Neural cell (in vitro differentiated cells): ENCODE measurements at regions not wholly inside any gene's neighbourhood (a gene's known extent, or its start where the extent isn't known, plus 50 kb on each side); places are given as distances from the start of the nearest gene placed in this dataset.

ENCODE experiments used
- H2AFZ ChIP-seq: fragments of 200-600, 300-800 bp; sonication (generic), shearing (Covaris generic); 2 replicates; pipeline ENCODE4 v1.6.0; 2014; ENCODE audit warnings: low read depth, mild to moderate bottlenecking, antibody characterized with exemption, low read length, moderate library complexity
- H3F3A ChIP-seq: fragments of 200-600 bp; shearing (Covaris generic); 2 replicates; pipeline ENCODE4 v1.6.1; 2016; ENCODE audit warnings: mild to moderate bottlenecking, moderate library complexity, mixed read lengths, antibody characterized with exemption, low read length; ENCODE audit not compliant: insufficient read depth, poor library complexity, severe bottlenecking
- H3K27ac ChIP-seq: fragments of 200-600, 300-800 bp; sonication (generic), shearing (Covaris generic); 2 replicates; pipeline ENCODE4 v1.5.1; 2014; ENCODE audit warnings: mild to moderate bottlenecking, low read length, moderate library complexity
- H3K27me3 ChIP-seq: fragments of 300-800, 200-600 bp; sonication (generic), shearing (Covaris generic); 2 replicates; pipeline ENCODE4 v1.6.0; 2014; ENCODE audit warnings: mild to moderate bottlenecking, low read depth, low read length, moderate library complexity; ENCODE audit not compliant: insufficient read depth
- H3K36me3 ChIP-seq: fragments of 300-800, 200-600 bp; sonication (generic), shearing (Covaris generic); 2 replicates; pipeline ENCODE4 v1.5.1; 2014; ENCODE audit warnings: mild to moderate bottlenecking, antibody characterized with exemption, low read length, moderate library complexity; ENCODE audit not compliant: insufficient read depth
- H3K4me2 ChIP-seq: fragments of 300-800, 200-600 bp; sonication (generic), shearing (Covaris generic); 2 replicates; pipeline ENCODE4 v1.6.0; 2014; ENCODE audit warnings: mild to moderate bottlenecking, low read length
- H3K4me3 ChIP-seq: fragments of 300-800, 200-600 bp; sonication (generic), shearing (Covaris generic); 2 replicates; pipeline ENCODE4 v1.5.1; 2014; ENCODE audit warnings: mild to moderate bottlenecking, low read length, moderate library complexity
- H3K79me2 ChIP-seq: fragments of 200-600 bp; shearing (Covaris generic); replicated peaks from 2 replicates; pipeline ENCODE4 v1.6.0; 2014; ENCODE audit warnings: mild to moderate bottlenecking, low read length, moderate library complexity; ENCODE audit not compliant: insufficient read depth
- H3K9ac ChIP-seq: fragments of 300-800, 200-600 bp; sonication (generic), shearing (Covaris generic); 2 replicates; pipeline ENCODE4 v1.6.1; 2016; ENCODE audit warnings: mild to moderate bottlenecking, low read length, mixed read lengths
- H3K9me2 ChIP-seq: fragments of 200-600 bp; shearing (Covaris generic); 2 replicates; pipeline ENCODE4 v1.6.1; 2016; ENCODE audit warnings: mild to moderate bottlenecking, low read length, mixed read lengths; ENCODE audit not compliant: insufficient read depth
- H3K9me3 ChIP-seq: fragments of 200-600, 300-800 bp; sonication (generic), shearing (Covaris generic); 2 replicates; pipeline ENCODE4 v1.6.1; 2016; ENCODE audit warnings: mild to moderate bottlenecking, mixed run types, low read length, moderate library complexity, mixed read lengths
- H4K20me1 ChIP-seq: fragments of 200-600 bp; shearing (Covaris generic); 2 replicates; pipeline ENCODE4 v1.6.1; 2016; ENCODE audit warnings: mild to moderate bottlenecking, mixed run types; ENCODE audit not compliant: insufficient read depth
- CTCF ChIP-seq: fragments of 450-650 bp; IDR thresholded peaks from 2 replicates; pipeline ENCODE4 v1.5.1; 2014; ENCODE audit warnings: antibody characterized with exemption, mild to moderate bottlenecking, moderate library complexity; ENCODE audit not compliant: poor library complexity, severe bottlenecking
- EP300 ChIP-seq: fragments of 450-650 bp; conservative IDR thresholded peaks from 2 replicates; pipeline ENCODE4 v1.6.1; 2014; ENCODE audit warnings: antibody characterized with exemption, mild to moderate bottlenecking, moderate library complexity; ENCODE audit not compliant: poor library complexity, severe bottlenecking
- EZH2 ChIP-seq: fragments of 200-600, 300-800 bp; shearing (Covaris generic), sonication (generic); IDR thresholded peaks from 2 replicates; pipeline ENCODE4 v1.6.1; 2014; ENCODE audit warnings: antibody characterized with exemption, low read length, borderline replicate concordance, mild to moderate bottlenecking; ENCODE audit not compliant: insufficient read depth, poor library complexity, severe bottlenecking
- MXI1 ChIP-seq: fragments of 450-650 bp; conservative IDR thresholded peaks from 2 replicates; pipeline ENCODE4 v1.6.1; 2014; ENCODE audit warnings: antibody characterized with exemption, mild to moderate bottlenecking; ENCODE audit not compliant: poor library complexity, severe bottlenecking
- POLR2AphosphoS5 ChIP-seq: IDR thresholded peaks from 2 replicates; pipeline ENCODE4 v1.6.1; 2012
- RAD21 ChIP-seq: fragments of 450-650 bp; conservative IDR thresholded peaks from 2 replicates; pipeline ENCODE4 v1.6.1; 2014; ENCODE audit warnings: antibody characterized with exemption, mild to moderate bottlenecking, moderate library complexity
- SMC3 ChIP-seq: fragments of 450-650 bp; conservative IDR thresholded peaks from 2 replicates; pipeline ENCODE4 v1.6.1; 2014; ENCODE audit warnings: antibody characterized with exemption, mild to moderate bottlenecking, moderate library complexity; ENCODE audit not compliant: poor library complexity
- TAF1 ChIP-seq: IDR thresholded peaks from 2 replicates; pipeline ENCODE4 v1.6.1; 2012; ENCODE audit warnings: low read depth
- TF ChIP-seq, protein P1 (sequence below): IDR thresholded peaks from 2 replicates; pipeline ENCODE4 v1.6.1; 2012; ENCODE audit warnings: borderline replicate concordance

- no peaks in the 10 kb centered on the region for H3K79me2 ChIP-seq
- no peaks in the 10 kb centered on the region for H3F3A ChIP-seq
- H4K20me1 ChIP-seq, result no peaks in the 10 kb centered on the region
- H3K9ac ChIP-seq, result no peak overlapping the region
- no peak overlapping the region for H2AFZ ChIP-seq
- H3K27ac ChIP-seq, result no peak overlapping the region
- no peaks in the 10 kb centered on the region for H3K9me2 ChIP-seq
- peaks cover under 1% of the 10 kb centered on the region for H3K9me3 ChIP-seq
- no peaks in the 10 kb centered on the region for H3K27me3 ChIP-seq
- no peak overlapping the region for H3K4me3 ChIP-seq
- TF ChIP-seq POLR2AphosphoS5, result no peak
- TF ChIP-seq CTCF, result no peak
- no peak for TF ChIP-seq EP300
- TF ChIP-seq EZH2, result no peak
- TF ChIP-seq TAF1, result no peak
- no peak for TF ChIP-seq SMC3
- no peak for TF ChIP-seq MXI1
- TF ChIP-seq, protein P1, sequence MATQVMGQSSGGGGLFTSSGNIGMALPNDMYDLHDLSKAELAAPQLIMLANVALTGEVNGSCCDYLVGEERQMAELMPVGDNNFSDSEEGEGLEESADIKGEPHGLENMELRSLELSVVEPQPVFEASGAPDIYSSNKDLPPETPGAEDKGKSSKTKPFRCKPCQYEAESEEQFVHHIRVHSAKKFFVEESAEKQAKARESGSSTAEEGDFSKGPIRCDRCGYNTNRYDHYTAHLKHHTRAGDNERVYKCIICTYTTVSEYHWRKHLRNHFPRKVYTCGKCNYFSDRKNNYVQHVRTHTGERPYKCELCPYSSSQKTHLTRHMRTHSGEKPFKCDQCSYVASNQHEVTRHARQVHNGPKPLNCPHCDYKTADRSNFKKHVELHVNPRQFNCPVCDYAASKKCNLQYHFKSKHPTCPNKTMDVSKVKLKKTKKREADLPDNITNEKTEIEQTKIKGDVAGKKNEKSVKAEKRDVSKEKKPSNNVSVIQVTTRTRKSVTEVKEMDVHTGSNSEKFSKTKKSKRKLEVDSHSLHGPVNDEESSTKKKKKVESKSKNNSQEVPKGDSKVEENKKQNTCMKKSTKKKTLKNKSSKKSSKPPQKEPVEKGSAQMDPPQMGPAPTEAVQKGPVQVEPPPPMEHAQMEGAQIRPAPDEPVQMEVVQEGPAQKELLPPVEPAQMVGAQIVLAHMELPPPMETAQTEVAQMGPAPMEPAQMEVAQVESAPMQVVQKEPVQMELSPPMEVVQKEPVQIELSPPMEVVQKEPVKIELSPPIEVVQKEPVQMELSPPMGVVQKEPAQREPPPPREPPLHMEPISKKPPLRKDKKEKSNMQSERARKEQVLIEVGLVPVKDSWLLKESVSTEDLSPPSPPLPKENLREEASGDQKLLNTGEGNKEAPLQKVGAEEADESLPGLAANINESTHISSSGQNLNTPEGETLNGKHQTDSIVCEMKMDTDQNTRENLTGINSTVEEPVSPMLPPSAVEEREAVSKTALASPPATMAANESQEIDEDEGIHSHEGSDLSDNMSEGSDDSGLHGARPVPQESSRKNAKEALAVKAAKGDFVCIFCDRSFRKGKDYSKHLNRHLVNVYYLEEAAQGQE, result no peak
- TF ChIP-seq RAD21, result no peak
- H3K36me3 ChIP-seq, result no peaks in the 10 kb centered on the region
- no peak overlapping the region for H3K4me2 ChIP-seq
Measured at GRCh38 chr9:130780865-130781504, 54.1 kb upstream of the ABL1 start.

GRCh38 chr9:130781569-130781968, 53.5 kb upstream of the ABL1 start:
- Histone ChIP-seq H3K9me3 (no peaks in the 10 kb centered on the region), H3K27ac (no peak overlapping the region), H3K9me2 (no peaks in the 10 kb centered on the region), H4K20me1 (no peaks in the 10 kb centered on the region), H3F3A (no peaks in the 10 kb centered on the region), H2AFZ (no peak overlapping the region), H3K4me2 (no peak overlapping the region), H3K4me3 (no peak overlapping the region), H3K9ac (no peak overlapping the region), H3K36me3 (no peaks in the 10 kb centered on the region), H3K27me3 (no peaks in the 10 kb centered on the region), H3K79me2 (no peaks in the 10 kb centered on the region)
- TF ChIP-seq SMC3 (no peak), MXI1 (no peak), RAD21 (no peak), CTCF (no peak), TAF1 (no peak), EP300 (no peak), POLR2AphosphoS5 (no peak), EZH2 (no peak)
- TF ChIP-seq, protein P1, result no peak
